MM.1S (cell line): ENCODE measurements at regions not wholly inside any gene's neighbourhood (a gene's known extent, or its start where the extent isn't known, plus 50 kb on each side); places are given as distances from the start of the nearest gene placed in this dataset.

ENCODE experiments used
- DNase-seq: peaks from one replicate; pipeline ENCODE4 v3.0.0-alpha.2; 2015
- H2AFZ ChIP-seq: fragments of 300-600 bp; sonication (generic); 2 replicates; pipeline ENCODE4 v1.6.0; 2016; ENCODE audit warnings: antibody characterized with exemption, low read length
- H3F3A ChIP-seq: fragments of 300-600 bp; sonication (generic); 2 replicates; pipeline ENCODE4 v1.6.1; 2016; ENCODE audit warnings: mild to moderate bottlenecking, antibody characterized with exemption, low read length, moderate library complexity, mixed read lengths; ENCODE audit not compliant: insufficient read depth
- H3K27ac ChIP-seq: fragments of 300-600 bp; sonication (generic); 2 replicates; pipeline ENCODE4 v1.5.1; 2016; ENCODE audit warnings: mild to moderate bottlenecking, low read length
- H3K27me3 ChIP-seq: fragments of 300-600 bp; sonication (generic); replicated peaks from 2 replicates; pipeline ENCODE4 v1.6.0; 2016; ENCODE audit warnings: low read length; ENCODE audit not compliant: insufficient read depth
- H3K36me3 ChIP-seq: fragments of 300-600 bp; sonication (generic); replicated peaks from 2 replicates; pipeline ENCODE4 v1.6.1; 2016; ENCODE audit warnings: mild to moderate bottlenecking, low read length, mixed read lengths; ENCODE audit not compliant: insufficient read depth
- H3K4me1 ChIP-seq: fragments of 300-600 bp; sonication (generic); 2 replicates; pipeline ENCODE4 v1.6.1; 2016; ENCODE audit warnings: low read length, mixed read lengths
- H3K4me2 ChIP-seq: fragments of 300-600 bp; sonication (generic); 2 replicates; pipeline ENCODE4 v1.6.0; 2016; ENCODE audit warnings: low read depth, low read length
- H3K4me3 ChIP-seq: fragments of 300-600 bp; sonication (generic); 2 replicates; pipeline ENCODE4 v1.5.1; 2016; ENCODE audit warnings: low read length, mixed read lengths
- H3K79me2 ChIP-seq: fragments of 300-600 bp; sonication (generic); 2 replicates; pipeline ENCODE4 v1.6.1; 2016; ENCODE audit warnings: mixed run types, low read length, mixed read lengths
- H3K9ac ChIP-seq: fragments of 300-600 bp; sonication (generic); 2 replicates; pipeline ENCODE4 v1.6.1; 2016; ENCODE audit warnings: low read length, mixed read lengths
- H3K9me2 ChIP-seq: fragments of 300-600 bp; sonication (generic); replicated peaks from 2 replicates; pipeline ENCODE4 v1.6.1; 2016; ENCODE audit warnings: mild to moderate bottlenecking, low read length, mixed read lengths; ENCODE audit not compliant: insufficient read depth
- H3K9me3 ChIP-seq: fragments of 300-600 bp; sonication (generic); replicated peaks from 2 replicates; pipeline ENCODE4 v1.6.1; 2016; ENCODE audit warnings: mild to moderate bottlenecking, low read length, mixed read lengths; ENCODE audit not compliant: insufficient read depth
- H4K20me1 ChIP-seq: fragments of 300-600 bp; sonication (generic); 2 replicates; pipeline ENCODE4 v1.6.1; 2016; ENCODE audit warnings: mild to moderate bottlenecking, low read length, moderate library complexity, mixed read lengths; ENCODE audit not compliant: insufficient read depth
- CTCF ChIP-seq: fragments of 300-600 bp; sonication (generic); IDR thresholded peaks from 2 replicates; pipeline ENCODE4 v1.5.1; 2016; ENCODE audit warnings: antibody characterized with exemption, low read length, mixed read lengths
- EZH2 ChIP-seq: fragments of 300-600 bp; sonication (generic); optimal IDR thresholded peaks from 2 replicates; pipeline ENCODE3; 2017; ENCODE audit warnings: low read depth, mild to moderate bottlenecking, antibody characterized with exemption, low read length, mixed read lengths
- EZH2phosphoT487 ChIP-seq: fragments of 300-600 bp; sonication (generic); IDR thresholded peaks from 2 replicates; pipeline ENCODE4 v1.6.1; 2018; ENCODE audit warnings: antibody characterized with exemption, low read length

GRCh38 chr12:94062796-94063635, 85.4 kb upstream of the PLXNC1 start:
- Histone ChIP-seq H3K9me2 (no peaks in the 10 kb centered on the region), H3K9ac (no peak overlapping the region), H2AFZ (no peak overlapping the region), H3K4me1 (no peaks in the 10 kb centered on the region), H3K4me2 (no peak overlapping the region), H3K27ac (no peak overlapping the region), H3K36me3 (no peaks in the 10 kb centered on the region), H3K9me3 (no peaks in the 10 kb centered on the region), H3K4me3 (no peak overlapping the region), H4K20me1 (no peaks in the 10 kb centered on the region), H3F3A (no peaks in the 10 kb centered on the region), H3K27me3 (no peaks in the 10 kb centered on the region), H3K79me2 (no peaks in the 10 kb centered on the region)
- no peak for DNase-seq
- TF ChIP-seq CTCF (no peak), EZH2phosphoT487 (no peak), EZH2 (no peak)

GRCh38 chr12:94070520-94070919, 77.9 kb upstream of the PLXNC1 start:
- TF ChIP-seq EZH2phosphoT487 (no peak), EZH2 (no peak)

GRCh38 chr12:94071258-94071657, 77.1 kb upstream of the PLXNC1 start:
- Histone ChIP-seq H3K4me3 (no peak overlapping the region), H3F3A (no peaks in the 10 kb centered on the region), H3K36me3 (no peaks in the 10 kb centered on the region), H3K9me3 (no peaks in the 10 kb centered on the region), H3K27ac (no peak overlapping the region), H2AFZ (no peak overlapping the region), H3K27me3 (no peaks in the 10 kb centered on the region), H4K20me1 (no peaks in the 10 kb centered on the region), H3K4me2 (no peak overlapping the region), H3K79me2 (no peaks in the 10 kb centered on the region), H3K4me1 (no peaks in the 10 kb centered on the region), H3K9ac (no peak overlapping the region), H3K9me2 (no peaks in the 10 kb centered on the region)
- DNase-seq: no peak
- TF ChIP-seq EZH2 (no peak), CTCF (no peak), EZH2phosphoT487 (no peak)

More at GRCh38 chr12:94070520-94070919, 77.9 kb upstream of the PLXNC1 start:
- H3F3A ChIP-seq: no peaks in the 10 kb centered on the region
- H3K9me3 ChIP-seq: no peaks in the 10 kb centered on the region
- no peaks in the 10 kb centered on the region for H4K20me1 ChIP-seq
- no peak overlapping the region for H3K27ac ChIP-seq
- H3K9ac ChIP-seq: no peak overlapping the region
- no peak overlapping the region for H3K4me2 ChIP-seq
- no peaks in the 10 kb centered on the region for H3K4me1 ChIP-seq
- no peaks in the 10 kb centered on the region for H3K9me2 ChIP-seq
- no peak for DNase-seq
- no peaks in the 10 kb centered on the region for H3K79me2 ChIP-seq
- no peaks in the 10 kb centered on the region for H3K36me3 ChIP-seq
- no peaks in the 10 kb centered on the region for H3K27me3 ChIP-seq
- no peak overlapping the region for H2AFZ ChIP-seq
- no peak overlapping the region for H3K4me3 ChIP-seq
